ENCODE measurements at regions not wholly inside any gene's neighbourhood (a gene's known extent, or its start where the extent isn't known, plus 50 kb on each side); places are given as distances from the start of the nearest gene placed in this dataset.

DNA sequence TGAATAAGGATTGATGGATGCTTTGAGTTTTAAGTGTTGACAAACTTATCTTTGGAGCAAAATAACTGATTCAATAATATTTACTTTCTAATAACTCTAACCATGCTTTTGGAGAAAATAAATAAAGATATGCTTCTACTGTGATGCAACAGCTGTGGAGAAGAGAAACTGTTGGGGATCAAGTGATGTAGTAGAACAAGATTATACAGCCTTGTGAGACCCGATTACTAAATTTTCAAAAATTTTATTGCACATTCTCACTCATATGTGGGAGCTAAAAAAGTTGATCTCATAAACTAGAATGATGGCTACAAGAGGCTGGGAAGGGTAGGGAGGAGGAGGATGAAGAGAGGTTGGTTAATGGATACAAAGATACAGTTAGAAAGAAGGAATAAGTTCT, 85.5 kb upstream of the OXGR1 start:
- TF ChIP-seq, protein P1, sequence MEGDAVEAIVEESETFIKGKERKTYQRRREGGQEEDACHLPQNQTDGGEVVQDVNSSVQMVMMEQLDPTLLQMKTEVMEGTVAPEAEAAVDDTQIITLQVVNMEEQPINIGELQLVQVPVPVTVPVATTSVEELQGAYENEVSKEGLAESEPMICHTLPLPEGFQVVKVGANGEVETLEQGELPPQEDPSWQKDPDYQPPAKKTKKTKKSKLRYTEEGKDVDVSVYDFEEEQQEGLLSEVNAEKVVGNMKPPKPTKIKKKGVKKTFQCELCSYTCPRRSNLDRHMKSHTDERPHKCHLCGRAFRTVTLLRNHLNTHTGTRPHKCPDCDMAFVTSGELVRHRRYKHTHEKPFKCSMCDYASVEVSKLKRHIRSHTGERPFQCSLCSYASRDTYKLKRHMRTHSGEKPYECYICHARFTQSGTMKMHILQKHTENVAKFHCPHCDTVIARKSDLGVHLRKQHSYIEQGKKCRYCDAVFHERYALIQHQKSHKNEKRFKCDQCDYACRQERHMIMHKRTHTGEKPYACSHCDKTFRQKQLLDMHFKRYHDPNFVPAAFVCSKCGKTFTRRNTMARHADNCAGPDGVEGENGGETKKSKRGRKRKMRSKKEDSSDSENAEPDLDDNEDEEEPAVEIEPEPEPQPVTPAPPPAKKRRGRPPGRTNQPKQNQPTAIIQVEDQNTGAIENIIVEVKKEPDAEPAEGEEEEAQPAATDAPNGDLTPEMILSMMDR (IDR thresholded peaks at IDR 0.05) = no peak
- TF ChIP-seq EP300 (IDR thresholded peaks at IDR 0.05) (no peak), POLR2A (IDR thresholded peaks at IDR 0.05) (no peak)

All from ovary (tissue), 3 donors.